ENCODE measurements at regions not wholly inside any gene's neighbourhood (a gene's known extent, or its start where the extent isn't known, plus 50 kb on each side); places are given as distances from the start of the nearest gene placed in this dataset.

- Histone ChIP-seq H3K27ac (no peak overlapping the region), H3K4me3 (no peak overlapping the region), H3K27me3 (no peaks in the 10 kb centered on the region), H3K36me3 (no peaks in the 10 kb centered on the region), H3K9me3 (no peaks in the 10 kb centered on the region), H3K4me1 (peaks cover 0 to 19% (median 7%) of the 10 kb centered on the region in 4 donors)
- TF ChIP-seq, protein P1, sequence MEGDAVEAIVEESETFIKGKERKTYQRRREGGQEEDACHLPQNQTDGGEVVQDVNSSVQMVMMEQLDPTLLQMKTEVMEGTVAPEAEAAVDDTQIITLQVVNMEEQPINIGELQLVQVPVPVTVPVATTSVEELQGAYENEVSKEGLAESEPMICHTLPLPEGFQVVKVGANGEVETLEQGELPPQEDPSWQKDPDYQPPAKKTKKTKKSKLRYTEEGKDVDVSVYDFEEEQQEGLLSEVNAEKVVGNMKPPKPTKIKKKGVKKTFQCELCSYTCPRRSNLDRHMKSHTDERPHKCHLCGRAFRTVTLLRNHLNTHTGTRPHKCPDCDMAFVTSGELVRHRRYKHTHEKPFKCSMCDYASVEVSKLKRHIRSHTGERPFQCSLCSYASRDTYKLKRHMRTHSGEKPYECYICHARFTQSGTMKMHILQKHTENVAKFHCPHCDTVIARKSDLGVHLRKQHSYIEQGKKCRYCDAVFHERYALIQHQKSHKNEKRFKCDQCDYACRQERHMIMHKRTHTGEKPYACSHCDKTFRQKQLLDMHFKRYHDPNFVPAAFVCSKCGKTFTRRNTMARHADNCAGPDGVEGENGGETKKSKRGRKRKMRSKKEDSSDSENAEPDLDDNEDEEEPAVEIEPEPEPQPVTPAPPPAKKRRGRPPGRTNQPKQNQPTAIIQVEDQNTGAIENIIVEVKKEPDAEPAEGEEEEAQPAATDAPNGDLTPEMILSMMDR (IDR thresholded peaks at IDR 0.05): no peak
- no peak for DNase-seq
- intact Hi-C loops (cut with DNase I; ENCODE audit: low total_unique reads): no loop called here
Measured at GRCh38 chr1:228860911-228861831, 125.9 kb downstream of the RHOU start.

- Histone ChIP-seq H3K9me3 (no peaks in the 10 kb centered on the region), H3K27ac (no peak overlapping the region), H3K4me3 (no peak overlapping the region), H3K27me3 (no peaks in the 10 kb centered on the region), H3K36me3 (no peaks in the 10 kb centered on the region), H3K4me1 (peaks cover 0 to 19% (median 7%) of the 10 kb centered on the region in 4 donors)
- DNase-seq: no peak
- TF ChIP-seq, protein P1 (IDR thresholded peaks at IDR 0.05): no peak
- intact Hi-C loops (cut with DNase I; ENCODE audit: low total_unique reads): no loop called here
Measured at GRCh38 chr1:228861832-228862180, 126.5 kb downstream of the RHOU start.

DNA sequence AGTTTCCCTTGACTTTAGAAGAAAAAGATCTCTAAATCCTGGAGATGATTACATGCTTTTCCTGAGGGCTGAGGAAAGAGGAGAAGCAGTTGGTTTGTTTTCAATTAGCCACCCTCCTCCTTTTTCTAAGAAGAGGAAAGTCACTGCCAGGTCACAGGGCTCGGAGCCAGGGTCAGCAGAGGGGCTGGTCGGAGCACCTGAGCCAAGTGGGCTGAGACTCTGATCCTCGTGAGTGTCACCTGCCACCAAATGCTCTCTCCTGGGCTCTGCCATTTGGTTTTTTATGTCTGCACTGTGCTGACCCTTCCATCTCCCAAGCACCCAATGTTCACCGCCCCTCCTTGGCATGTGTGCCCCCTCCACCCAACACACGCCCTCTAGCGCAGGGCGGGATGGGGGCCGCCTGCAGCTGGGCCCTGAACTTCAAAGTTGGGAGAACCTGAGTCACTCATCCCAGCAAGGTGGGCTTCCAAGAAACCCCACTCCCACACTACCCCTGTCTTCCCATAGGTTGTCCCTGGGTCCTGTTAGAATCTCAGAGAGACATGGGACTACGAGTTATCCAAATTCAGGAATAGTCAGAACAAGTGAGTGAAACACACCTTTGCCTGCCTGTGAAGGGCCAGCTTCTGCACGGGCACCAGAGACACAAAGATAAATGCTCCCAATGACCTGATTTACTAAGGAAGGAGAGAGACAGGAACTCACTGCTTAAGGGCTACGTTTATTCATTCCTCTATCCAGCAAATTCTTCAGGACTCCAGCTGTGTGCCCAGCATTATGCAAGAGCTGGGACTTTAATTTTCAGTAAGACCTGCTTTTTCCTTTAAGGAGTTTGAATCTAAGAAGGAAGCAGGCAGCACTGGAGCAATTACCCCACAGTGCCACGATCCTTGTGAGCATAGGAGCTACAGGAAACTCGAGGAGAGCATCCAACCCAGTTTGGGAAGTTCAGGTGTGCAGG lies 127.5 kb downstream of the RHOU start:
- no peak overlapping the region for H3K27ac ChIP-seq
- DNase-seq: no peak
- peaks cover 0 to 19% (median 7%) of the 10 kb centered on the region in 4 donors for H3K4me1 ChIP-seq
- TF ChIP-seq, protein P1 (IDR thresholded peaks at IDR 0.05): no peak
- no peak overlapping the region for H3K4me3 ChIP-seq
- no peaks in the 10 kb centered on the region for H3K36me3 ChIP-seq
- intact Hi-C loops (cut with DNase I; ENCODE audit: low total_unique reads): no loop called here
- H3K9me3 ChIP-seq: no peaks in the 10 kb centered on the region
- H3K27me3 ChIP-seq: no peaks in the 10 kb centered on the region

DNA sequence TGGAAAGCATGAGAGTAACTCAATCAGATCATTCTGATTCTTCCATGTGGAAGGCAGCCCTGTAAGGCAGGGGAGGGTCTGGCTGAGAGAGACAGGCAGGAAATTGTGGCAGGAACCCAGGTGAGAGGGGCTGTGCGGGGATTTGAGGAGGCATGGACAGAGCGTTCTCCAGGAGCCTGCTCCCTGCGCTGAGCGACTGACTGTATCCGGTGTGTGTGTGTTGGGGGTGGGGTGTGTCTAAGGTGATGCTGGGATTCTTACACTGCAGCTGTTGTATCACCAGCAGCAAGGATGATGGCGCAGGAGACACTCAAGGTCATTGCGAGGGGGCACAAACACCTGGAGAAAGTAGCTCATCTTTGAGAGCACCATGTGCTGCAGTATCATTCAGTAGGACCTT lies 128.5 kb downstream of the RHOU start:
- intact Hi-C loops (cut with DNase I; ENCODE audit: low total_unique reads): no loop called here
- Histone ChIP-seq H3K36me3 (no peaks in the 10 kb centered on the region), H3K4me1 (peaks cover 0 to 19% (median 7%) of the 10 kb centered on the region in 4 donors), H3K9me3 (no peaks in the 10 kb centered on the region), H3K4me3 (no peak overlapping the region), H3K27ac (no peak overlapping the region), H3K27me3 (no peaks in the 10 kb centered on the region)
- TF ChIP-seq, protein P1 (IDR thresholded peaks at IDR 0.05): no peak
- DNase-seq: no peak

- no peak overlapping the region for H3K4me3 ChIP-seq
- DNase-seq: no peak
- intact Hi-C loops (cut with DNase I; ENCODE audit: low total_unique reads): no loop called here
- H3K36me3 ChIP-seq: no peaks in the 10 kb centered on the region
- TF ChIP-seq, protein P1 (IDR thresholded peaks at IDR 0.05): no peak
- H3K4me1 ChIP-seq: peaks cover 0 to 14% (median 7%) of the 10 kb centered on the region in 4 donors
- no peak overlapping the region for H3K27ac ChIP-seq
- H3K9me3 ChIP-seq: no peaks in the 10 kb centered on the region
- no peaks in the 10 kb centered on the region for H3K27me3 ChIP-seq
Measured at GRCh38 chr1:228865627-228866330, 130.5 kb downstream of the RHOU start.

All from tibial artery (tissue), 4 donors.